Activated CD8-positive, alpha-beta memory T cell treated with anti-CD3 and anti-CD28 coated beads, Interleukin-2, amount 50 U/mL, for 24 hours (primary cell): ENCODE measurements at regions not wholly inside any gene's neighbourhood (a gene's known extent, or its start where the extent isn't known, plus 50 kb on each side); places are given as distances from the start of the nearest gene placed in this dataset.
"Not testable (repeated sequence)": the region's sequence is repeated elsewhere in the genome, so short reads cannot be mapped to it uniquely, and the experiment has no call there.

Experiments
- DNase-seq: peaks from one replicate; pipeline ENCODE4 v3.0.0-alpha.2; 2020; ENCODE audit errors: extremely low read depth

GRCh38 chr9:27817747-27818146 is 244.5 kb upstream of the C9orf72 start:
- no peak for DNase-seq

DNA sequence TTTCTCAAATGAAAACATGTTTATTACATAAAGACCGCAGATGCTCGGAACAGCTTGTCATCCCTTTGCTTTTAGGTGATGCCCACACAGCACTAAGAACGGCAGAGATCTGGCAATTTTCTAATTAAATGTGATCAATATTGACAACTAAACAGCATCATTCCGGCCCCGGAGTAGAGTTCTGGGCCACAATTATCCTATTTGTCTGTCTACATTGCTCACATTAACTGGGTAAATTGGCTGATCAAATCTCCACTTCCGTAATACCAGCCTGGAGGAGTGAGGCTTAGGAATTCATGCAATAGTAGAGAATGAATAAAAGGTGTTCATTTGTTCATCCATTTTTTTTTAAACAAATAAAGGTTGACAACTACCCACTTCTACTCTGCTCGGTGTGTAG is 245.1 kb upstream of the C9orf72 start:
- DNase-seq, result no peak

DNA sequence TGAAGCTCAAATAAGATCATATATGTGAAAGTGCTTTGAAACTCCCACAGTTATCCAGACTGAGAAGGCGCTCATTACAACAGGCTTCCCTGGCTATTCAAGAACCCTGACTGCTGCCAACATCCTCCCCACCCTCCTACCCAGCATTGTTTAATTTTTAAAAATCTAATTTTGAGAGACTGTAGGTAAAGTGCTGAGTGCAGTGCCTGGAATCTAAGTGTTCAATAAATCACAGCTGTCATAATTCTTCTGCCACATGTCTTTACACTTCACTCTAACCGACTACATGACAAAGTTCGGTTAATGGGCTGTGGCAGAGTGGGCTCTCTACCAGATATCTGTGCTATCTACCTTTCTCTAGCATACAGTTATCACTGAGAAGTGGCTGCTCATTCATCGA is 255.6 kb upstream of the C9orf72 start:
- DNase-seq, result no peak

GRCh38 chr9:27829621-27830020 is 256.3 kb upstream of the C9orf72 start:
- DNase-seq, result no peak

- not testable (repeated sequence) for DNase-seq
Measured at GRCh38 chr9:27832108-27832507, 258.8 kb upstream of the C9orf72 start.

DNA sequence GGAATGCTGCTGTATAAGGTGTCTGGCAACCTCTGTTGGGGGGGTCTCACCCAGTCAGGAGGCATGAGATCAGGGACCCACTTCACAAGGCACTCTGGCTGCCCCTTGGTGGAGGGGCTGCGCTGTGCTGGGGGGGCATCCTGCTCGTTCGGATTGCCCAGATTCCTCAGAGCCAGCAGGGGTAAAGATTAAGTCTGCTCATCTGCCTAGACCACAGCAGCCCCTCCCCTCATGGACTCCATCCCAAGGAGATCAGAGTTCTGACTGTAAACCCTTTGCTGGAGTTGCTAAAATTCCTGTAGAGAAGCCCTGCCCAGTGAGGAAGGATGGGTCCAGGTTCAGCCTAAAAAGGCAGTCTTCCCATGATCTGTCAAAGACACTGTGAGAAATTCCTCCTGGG is 262.0 kb upstream of the C9orf72 start:
- no peak for DNase-seq

DNA sequence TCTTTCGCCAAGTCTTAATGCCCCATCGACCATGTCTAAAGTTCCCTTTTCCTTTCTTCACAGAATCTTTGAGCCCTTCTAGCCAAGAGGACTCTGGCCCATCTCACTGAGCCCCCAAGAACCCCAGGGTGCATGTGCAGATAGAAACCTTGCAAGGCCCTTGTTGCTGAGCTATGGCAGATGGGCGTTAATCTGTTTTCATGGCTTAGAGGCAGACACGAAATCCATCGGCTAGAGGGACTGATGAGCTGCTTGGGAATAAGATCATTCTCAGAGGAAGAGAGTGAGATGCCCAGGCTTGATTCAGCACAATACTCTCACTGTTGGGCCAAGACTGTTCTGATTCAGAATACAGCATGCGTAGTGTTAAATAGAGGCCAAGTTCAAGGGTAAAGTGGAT is 262.5 kb upstream of the C9orf72 start:
- DNase-seq, result no peak

GRCh38 chr9:27836661-27837401 is 263.6 kb upstream of the C9orf72 start:
- DNase-seq, result no peak

DNA sequence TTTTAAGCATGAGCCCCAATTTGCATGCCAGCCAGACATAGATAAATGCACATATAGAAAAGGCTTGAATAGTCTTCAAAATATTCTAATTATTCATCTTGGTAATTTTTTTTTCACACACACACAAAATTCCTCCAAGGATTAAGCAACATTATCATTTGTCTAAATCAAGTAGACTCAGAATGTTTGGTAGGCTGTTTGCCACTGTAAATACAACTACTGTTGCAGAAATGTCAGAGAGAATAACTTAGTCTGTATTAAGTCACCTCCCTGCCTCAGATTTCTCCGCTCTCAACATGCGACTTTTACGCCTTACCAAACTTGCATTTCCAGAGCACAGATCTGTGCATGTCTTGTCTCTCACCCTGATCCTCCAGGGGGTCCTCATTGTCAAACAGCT is 265.6 kb upstream of the C9orf72 start:
- no peak for DNase-seq

- DNase-seq, result not testable (repeated sequence)
Measured at GRCh38 chr9:27839767-27840166, 266.5 kb upstream of the C9orf72 start.

GRCh38 chr9:27844797-27845196 is 271.5 kb upstream of the C9orf72 start:
- no peak for DNase-seq

DNA sequence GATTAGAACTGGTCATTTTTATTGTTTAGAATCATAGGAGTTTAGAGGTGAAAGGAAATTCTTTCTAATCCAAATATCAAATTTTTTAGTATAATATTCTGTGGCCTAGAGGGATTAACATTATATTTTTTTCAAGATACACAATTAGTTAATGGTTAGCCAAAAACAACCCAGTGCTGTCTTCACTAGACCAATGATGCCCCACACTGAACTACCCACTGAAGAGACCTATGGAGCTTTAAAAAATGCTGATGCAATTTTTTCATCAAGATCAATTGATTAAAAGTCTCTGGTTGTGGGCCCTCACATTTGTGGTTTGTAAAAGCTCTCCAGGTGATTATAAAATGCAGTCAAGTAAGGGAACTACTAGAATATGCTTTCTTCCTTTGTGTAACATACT is 274.1 kb upstream of the C9orf72 start:
- no peak for DNase-seq

- DNase-seq, result no peak
Measured at GRCh38 chr9:27847818-27848217, 274.5 kb upstream of the C9orf72 start.

DNA sequence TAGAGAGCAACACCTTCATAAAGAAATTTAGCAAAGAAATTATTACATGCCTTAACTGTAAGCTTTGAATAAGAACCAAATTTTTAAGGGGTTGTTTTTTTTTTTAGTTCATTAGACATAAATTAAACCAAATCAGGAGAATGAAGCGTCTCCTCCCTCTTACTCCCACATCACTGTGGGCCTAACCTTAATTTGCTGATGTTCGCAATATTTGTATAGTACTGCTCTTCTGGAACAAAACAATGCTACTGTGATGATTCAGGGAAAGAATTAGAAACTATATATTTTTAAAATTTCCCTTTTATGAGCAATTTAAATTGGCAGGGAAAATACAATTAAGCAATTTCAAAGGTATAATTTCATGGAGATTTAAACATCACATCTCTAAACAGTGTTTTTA is 275.0 kb upstream of the C9orf72 start:
- DNase-seq, result no peak

- no peak for DNase-seq
Measured at GRCh38 chr9:27851858-27852257, 278.6 kb upstream of the C9orf72 start.

DNA sequence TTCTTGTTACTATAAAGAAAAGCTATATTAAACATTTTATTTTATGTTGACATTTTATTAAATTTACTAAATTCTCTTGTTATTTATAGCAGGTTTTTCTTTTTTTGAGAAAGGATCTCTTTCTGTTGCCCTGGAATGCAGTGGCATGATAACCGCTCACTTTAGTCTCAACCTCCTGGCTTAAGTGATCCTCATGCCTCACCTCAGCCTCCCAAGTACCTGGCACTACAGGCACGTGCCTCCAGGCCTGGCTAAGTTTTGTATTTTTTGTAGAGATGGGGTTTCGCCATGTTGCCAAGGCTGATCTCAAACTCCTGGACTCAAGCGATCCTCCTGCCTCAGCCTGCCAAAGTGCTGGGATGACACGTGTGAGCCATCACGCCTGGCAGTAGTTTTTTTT is 280.2 kb upstream of the C9orf72 start:
- DNase-seq, result no peak

DNA sequence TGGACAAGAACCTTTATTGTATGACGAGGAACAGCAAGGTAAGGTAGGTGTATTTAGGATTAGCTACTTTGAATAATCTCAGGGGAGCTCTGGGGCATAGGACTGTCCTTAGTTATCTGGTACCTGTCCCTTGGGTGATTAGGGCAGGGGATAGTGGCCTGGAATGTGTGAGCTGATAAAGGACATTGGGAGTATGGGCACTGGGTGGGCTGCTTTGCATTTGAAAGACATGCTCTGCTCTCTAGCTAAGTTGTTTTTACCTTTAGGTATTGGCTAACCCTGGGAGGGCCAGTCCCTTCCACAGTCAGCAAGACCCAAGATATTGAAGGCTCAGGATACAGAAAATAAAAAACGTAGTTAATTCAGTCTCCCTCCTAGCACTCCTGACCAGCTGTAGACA is 282.8 kb upstream of the C9orf72 start:
- DNase-seq, result no peak

DNA sequence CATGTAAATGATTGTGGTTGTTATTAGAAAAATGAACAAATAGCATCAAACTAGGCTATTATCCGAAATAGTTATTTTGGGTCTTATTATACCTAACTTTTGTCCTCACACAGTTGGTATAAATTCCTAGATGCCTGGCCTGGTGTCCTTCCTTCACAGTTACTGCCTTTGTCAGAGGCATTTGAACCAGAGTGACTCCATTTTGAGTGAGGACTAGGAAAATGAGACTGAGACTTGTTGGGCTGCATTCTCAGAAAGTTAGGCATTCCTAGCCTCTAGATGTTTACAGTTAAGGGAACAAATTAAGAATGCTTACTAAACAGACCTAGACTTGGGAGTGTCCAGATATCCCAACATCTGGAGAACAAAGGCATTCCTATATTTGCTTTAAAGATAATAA is 283.5 kb upstream of the C9orf72 start:
- no peak for DNase-seq

DNA sequence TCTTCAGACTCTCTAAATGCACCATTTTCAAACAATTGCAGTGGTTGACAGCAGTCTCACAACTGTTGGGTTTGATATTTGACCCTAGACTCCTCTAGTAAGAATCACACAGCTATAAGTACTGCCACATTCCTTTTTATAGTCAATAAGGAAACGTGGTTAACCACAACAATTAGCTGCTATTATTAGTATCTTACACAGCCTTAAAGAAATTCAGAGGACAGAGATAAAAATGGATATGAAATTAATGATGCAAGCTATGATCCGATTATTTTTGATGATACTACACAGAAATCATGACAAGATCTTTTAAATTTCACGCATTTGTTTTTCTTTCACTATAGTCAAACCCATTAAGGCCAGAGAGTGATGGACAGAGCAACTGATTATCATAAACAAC is 288.6 kb upstream of the C9orf72 start:
- DNase-seq, result no peak

- DNase-seq, result no peak
Measured at GRCh38 chr9:27864644-27865438, 291.6 kb upstream of the C9orf72 start.

GRCh38 chr9:27866741-27867140 is 293.5 kb upstream of the C9orf72 start:
- no peak for DNase-seq

DNA sequence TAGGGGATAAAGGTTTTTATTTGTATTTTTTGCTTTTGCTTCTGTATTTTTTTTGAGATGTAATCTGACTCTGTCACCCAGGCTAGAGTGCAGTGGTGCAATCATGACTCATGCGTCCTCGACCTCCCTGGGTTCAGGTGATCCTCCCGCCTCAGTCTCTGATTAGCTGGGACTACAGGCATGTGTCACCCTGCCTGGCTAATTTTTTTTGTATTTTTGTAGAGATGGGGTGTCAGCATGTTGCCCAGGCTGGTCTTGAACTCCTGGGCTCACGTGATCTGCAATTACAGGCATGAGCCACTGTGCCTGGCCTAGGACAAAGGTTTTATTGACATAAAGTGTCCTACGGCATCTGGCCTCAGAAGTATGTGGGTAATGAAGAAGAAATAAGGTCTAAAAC is 297.1 kb upstream of the C9orf72 start:
- no peak for DNase-seq

DNA sequence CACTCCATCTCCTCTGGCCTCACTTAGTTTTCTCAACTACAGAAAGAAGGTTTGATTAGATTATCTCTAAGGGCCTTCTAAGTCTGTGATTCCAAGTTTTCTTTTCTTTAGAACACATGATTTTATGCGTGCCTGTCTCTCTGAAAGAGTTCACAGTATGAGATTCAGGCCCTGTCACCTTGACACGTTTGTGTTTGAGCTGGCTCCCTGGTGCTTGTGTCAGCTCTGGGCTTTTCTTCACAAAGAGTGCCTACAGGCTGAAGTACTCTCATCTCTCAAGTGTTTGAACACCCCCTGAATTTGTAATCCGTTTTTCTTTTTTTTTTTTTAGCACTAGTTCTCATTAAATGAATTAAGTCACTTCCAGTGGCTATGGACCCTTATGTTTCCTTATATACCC is 306.9 kb upstream of the C9orf72 start:
- DNase-seq, result no peak
